Neuronal stem cell (in vitro differentiated cells): ENCODE measurements at regions not wholly inside any gene's neighbourhood (a gene's known extent, or its start where the extent isn't known, plus 50 kb on each side); places are given as distances from the start of the nearest gene placed in this dataset.

ENCODE experiments used
- DNase-seq: peaks from one replicate; pipeline ENCODE4 v3.0.0-alpha.2; 2013; ENCODE audit warnings: low spot score
- H2AFZ ChIP-seq: one replicate; pipeline ENCODE4 v1.6.1; 2013; ENCODE audit warnings: mild to moderate bottlenecking, low read length, inconsistent platforms
- H2AK5ac ChIP-seq: 2 replicates; pipeline ENCODE4 v1.6.1; 2013; ENCODE audit warnings: low read depth, mild to moderate bottlenecking, inconsistent platforms, low read length, moderate library complexity, mixed read lengths
- H2BK120ac ChIP-seq: 2 replicates; pipeline ENCODE4 v1.6.1; 2013; ENCODE audit warnings: low read depth, mild to moderate bottlenecking, inconsistent platforms, low read length, moderate library complexity, mixed read lengths
- H2BK12ac ChIP-seq: one replicate; pipeline ENCODE4 v1.6.1; 2013; ENCODE audit warnings: low read length, inconsistent platforms
- H2BK15ac ChIP-seq: 2 replicates; pipeline ENCODE4 v1.6.1; 2013; ENCODE audit warnings: mild to moderate bottlenecking, low read length, inconsistent platforms, mixed read lengths
- H2BK5ac ChIP-seq: one replicate; pipeline ENCODE4 v1.6.1; 2013; ENCODE audit warnings: inconsistent platforms, mild to moderate bottlenecking, low read length, moderate library complexity
- H3K14ac ChIP-seq: one replicate; pipeline ENCODE4 v1.6.1; 2013; ENCODE audit warnings: low read length, inconsistent platforms
- H3K18ac ChIP-seq: 2 replicates; pipeline ENCODE4 v1.6.1; 2013; ENCODE audit warnings: low read length, inconsistent platforms
- H3K23ac ChIP-seq: 2 replicates; pipeline ENCODE4 v1.6.1; 2013; ENCODE audit warnings: low read depth, mild to moderate bottlenecking, mixed read lengths, low read length, inconsistent platforms; ENCODE audit not compliant: poor library complexity
- H3K27ac ChIP-seq: replicated peaks from 3 replicates; pipeline ENCODE4 v1.5.1; 2013; ENCODE audit warnings: low read length, inconsistent platforms
- H3K27me3 ChIP-seq, 3 experiments: 2 replicates each; pipeline ENCODE4 v1.6.1; 2013; ENCODE audit warnings: low read length in 3 of 3, mild to moderate bottlenecking in 2 of 3, inconsistent platforms in 1 of 3, low read depth in 1 of 3, mixed read lengths in 1 of 3, moderate library complexity in 1 of 3; ENCODE audit not compliant: control insufficient read depth in 3 of 3, insufficient read depth in 3 of 3
- H3K36me3 ChIP-seq, 2 donors: replicated peaks in 1 of 2; 2 replicates each; pipeline ENCODE4 v1.6.1; 2013; ENCODE audit warnings: low read length in 2 of 2; ENCODE audit not compliant: control insufficient read depth in 2 of 2, insufficient read depth in 2 of 2
- H3K4ac ChIP-seq: 2 replicates; pipeline ENCODE4 v1.6.1; 2013; ENCODE audit warnings: inconsistent platforms, mild to moderate bottlenecking, low read length, moderate library complexity
- H3K4me1 ChIP-seq, 2 donors: 1 replicate in 1 of 2; 2 replicates in 1 of 2; pipeline ENCODE4 v1.6.1; 2013; ENCODE audit warnings: low read length in 2 of 2, low read depth in 1 of 2; ENCODE audit not compliant: control insufficient read depth in 2 of 2, insufficient read depth in 1 of 2
- H3K4me2 ChIP-seq: one replicate; pipeline ENCODE4 v1.6.1; 2013; ENCODE audit warnings: mild to moderate bottlenecking, low read length, inconsistent platforms; ENCODE audit not compliant: insufficient read depth, poor library complexity, severe bottlenecking
- H3K4me3 ChIP-seq, 2 donors: 2 replicates each; pipeline ENCODE4 v1.5.1; 2013; ENCODE audit warnings: low read length in 2 of 2, mild to moderate bottlenecking in 2 of 2, inconsistent platforms in 1 of 2, moderate library complexity in 1 of 2
- H3K79me1 ChIP-seq: one replicate; pipeline ENCODE4 v1.6.1; 2013; ENCODE audit warnings: low read depth, mild to moderate bottlenecking, inconsistent platforms, low read length, moderate library complexity
- H3K9ac ChIP-seq: one replicate; pipeline ENCODE4 v1.6.1; 2013; ENCODE audit warnings: mild to moderate bottlenecking, low read depth, low read length, inconsistent platforms; ENCODE audit not compliant: poor library complexity
- H3K9me3 ChIP-seq, 2 donors: replicated peaks in 1 of 2; 2 replicates each; pipeline versions ENCODE3 to v1.6.1; 2013; ENCODE audit warnings: low read length in 2 of 2, mild to moderate bottlenecking in 2 of 2, inconsistent platforms in 1 of 2, low read depth in 1 of 2, mixed read lengths in 1 of 2, moderate library complexity in 1 of 2; ENCODE audit not compliant: control insufficient read depth in 2 of 2, insufficient read depth in 1 of 2
- H4K8ac ChIP-seq: one replicate; pipeline ENCODE4 v1.6.1; 2013; ENCODE audit warnings: low read depth, mild to moderate bottlenecking, inconsistent platforms, low read length, moderate library complexity
- H4K91ac ChIP-seq: one replicate; pipeline ENCODE4 v1.6.1; 2013; ENCODE audit warnings: low read length, low read depth, mild to moderate bottlenecking, inconsistent platforms; ENCODE audit not compliant: poor library complexity
- WGBS, 2 donors: extraction: QIAGEN DNeasy Blood & Tissue Kit; methylation state at CpG; one replicate each; pipeline ENCODE4 v1.1.7; 2013; ENCODE audit warnings: missing lambda C conversion rate in 2 of 2, mixed read lengths in 1 of 2; ENCODE audit not compliant: insufficient read length in 2 of 2, insufficient replicate concordance in 1 of 2; ENCODE audit errors: extremely low coverage in 2 of 2; 5-methylcytosine and 5-hydroxymethylcytosine counted together

DNA sequence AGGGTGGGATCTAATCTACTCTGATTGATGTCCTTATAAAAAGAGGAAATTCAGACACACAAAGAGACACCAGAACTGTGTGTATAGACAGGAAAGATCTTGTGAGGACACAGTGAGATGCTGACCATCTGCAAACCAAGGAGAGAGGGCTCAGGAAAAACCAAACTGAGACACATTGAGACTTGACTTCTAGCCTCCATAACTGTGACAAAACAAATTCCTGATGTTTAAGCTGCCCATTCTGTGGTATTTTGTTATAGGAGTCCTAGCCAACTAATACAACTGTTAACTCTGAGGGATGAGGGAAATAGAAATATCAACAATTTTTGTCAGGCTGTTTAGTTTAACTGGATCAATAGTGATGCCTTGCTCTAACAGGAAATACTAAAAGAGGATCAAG lies 93.4 kb upstream of the COL3A1 start:
- no peaks in the 10 kb centered on the region for H3K27me3 ChIP-seq
- no peak for DNase-seq
- no peak overlapping the region for H2BK12ac ChIP-seq
- no peak overlapping the region for H2BK15ac ChIP-seq
- no peak overlapping the region for H2AK5ac ChIP-seq
- no peak overlapping the region for H2AFZ ChIP-seq
- H3K4me1 ChIP-seq = no peaks in the 10 kb centered on the region
- no peak overlapping the region for H3K4me2 ChIP-seq
- no peak overlapping the region for H4K91ac ChIP-seq
- H3K36me3 ChIP-seq = no peaks in the 10 kb centered on the region
- H3K9ac ChIP-seq = no peak overlapping the region
- no peak overlapping the region for H3K14ac ChIP-seq
- no peak overlapping the region for H3K4ac ChIP-seq
- no peak overlapping the region for H3K4me3 ChIP-seq
- no peak overlapping the region for H3K18ac ChIP-seq
- H3K23ac ChIP-seq = no peak overlapping the region
- no peak overlapping the region for H2BK120ac ChIP-seq
- no peak overlapping the region for H3K27ac ChIP-seq
- no peaks in the 10 kb centered on the region for H3K9me3 ChIP-seq
- no peak overlapping the region for H4K8ac ChIP-seq
- no peak overlapping the region for H2BK5ac ChIP-seq
- H3K79me1 ChIP-seq = no peaks in the 10 kb centered on the region

DNA sequence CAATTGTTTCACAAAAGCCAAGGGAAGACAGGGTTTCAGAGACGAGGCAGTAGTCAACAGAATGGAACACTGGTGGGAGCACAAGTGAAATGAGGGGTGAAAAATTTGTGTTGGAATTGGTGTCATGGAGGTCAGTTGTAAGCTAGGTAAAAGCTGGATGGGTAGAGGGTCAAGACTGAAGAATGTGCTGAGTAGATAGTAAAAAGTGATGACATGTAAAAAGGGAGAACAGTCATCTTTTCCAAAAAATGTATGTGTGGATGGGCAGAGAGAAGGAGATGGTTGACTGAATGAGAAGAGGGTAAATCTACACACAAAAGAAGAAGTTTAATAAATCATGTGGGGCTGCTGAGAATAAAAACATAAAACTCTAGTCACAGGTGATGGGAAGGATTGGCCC lies 92.7 kb upstream of the COL3A1 start:
- no peaks in the 10 kb centered on the region for H3K4me1 ChIP-seq
- no peak overlapping the region for H3K27ac ChIP-seq
- H3K23ac ChIP-seq = no peak overlapping the region
- H3K9ac ChIP-seq = no peak overlapping the region
- H3K4me3 ChIP-seq = no peak overlapping the region
- no peak overlapping the region for H3K4me2 ChIP-seq
- no CpG with 5 or more reads among the region's 1 CpG for WGBS, 2 donors
- H3K27me3 ChIP-seq = no peaks in the 10 kb centered on the region
- no peak overlapping the region for H2AK5ac ChIP-seq
- H4K8ac ChIP-seq = no peak overlapping the region
- no peak overlapping the region for H3K4ac ChIP-seq
- no peak overlapping the region for H2BK12ac ChIP-seq
- no peak overlapping the region for H2BK120ac ChIP-seq
- no peak overlapping the region for H3K18ac ChIP-seq
- no peak overlapping the region for H4K91ac ChIP-seq
- no peaks in the 10 kb centered on the region for H3K79me1 ChIP-seq
- H2AFZ ChIP-seq = no peak overlapping the region
- DNase-seq = no peak
- H2BK15ac ChIP-seq = no peak overlapping the region
- H3K14ac ChIP-seq = no peak overlapping the region
- H2BK5ac ChIP-seq = no peak overlapping the region
- no peaks in the 10 kb centered on the region for H3K9me3 ChIP-seq
- no peaks in the 10 kb centered on the region for H3K36me3 ChIP-seq

DNA sequence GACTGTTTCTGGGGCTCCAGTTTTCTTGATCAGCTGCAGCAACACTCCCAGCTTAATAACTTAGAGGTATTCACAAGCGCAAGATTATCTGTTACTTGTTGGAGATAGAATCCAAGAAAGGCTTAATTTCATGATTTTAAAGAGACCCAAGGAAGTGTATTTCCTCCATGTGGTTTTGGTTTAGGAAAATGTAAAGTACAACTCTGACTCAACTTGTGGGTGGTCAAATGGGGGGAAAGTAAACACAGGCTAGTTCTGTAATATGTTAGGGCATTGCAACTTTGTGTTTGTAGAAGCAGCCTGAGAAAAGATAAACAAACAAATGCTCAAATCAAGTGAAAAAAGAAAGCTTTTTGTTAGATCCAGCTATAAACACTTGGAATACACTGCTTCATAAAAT lies 90.1 kb upstream of the COL3A1 start:
- Histone ChIP-seq H3K36me3 (no peaks in the 10 kb centered on the region), H3K79me1 (no peaks in the 10 kb centered on the region), H3K4ac (no peak overlapping the region), H3K4me1 (no peaks in the 10 kb centered on the region), H3K18ac (no peak overlapping the region), H3K14ac (no peak overlapping the region), H3K27ac (no peak overlapping the region), H3K9me3 (no peaks in the 10 kb centered on the region), H4K91ac (no peak overlapping the region), H3K23ac (no peak overlapping the region), H3K4me3 (no peak overlapping the region), H2AFZ (peak overlapping the region; percentile 43), H2BK12ac (no peak overlapping the region), H3K9ac (no peak overlapping the region), H2BK15ac (no peak overlapping the region), H2BK120ac (no peak overlapping the region), H2BK5ac (no peak overlapping the region), H3K27me3 (no peaks in the 10 kb centered on the region), H4K8ac (no peak overlapping the region), H3K4me2 (no peak overlapping the region), H2AK5ac (no peak overlapping the region)
- WGBS, 2 donors = no CpG with 5 or more reads among the region's 1 CpG
- no peak for DNase-seq

DNA sequence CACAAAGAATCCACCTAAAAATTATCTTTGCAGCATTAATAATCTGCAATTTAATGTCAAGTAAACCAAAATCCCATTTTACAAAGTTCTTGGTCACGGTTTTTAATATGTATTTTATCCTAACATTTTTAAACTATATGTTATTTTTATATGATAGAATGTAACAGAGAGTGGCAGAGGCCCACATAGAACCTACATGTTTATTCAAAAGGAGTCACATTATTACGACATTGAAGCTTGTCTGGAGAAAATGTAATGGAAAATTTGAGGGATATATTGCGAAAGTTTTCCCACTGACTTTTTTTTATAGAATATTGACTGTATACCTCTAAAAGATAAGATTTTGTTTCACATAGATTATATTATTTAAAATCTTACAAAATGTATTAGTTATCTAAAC lies 89.7 kb upstream of the COL3A1 start:
- Histone ChIP-seq H3K14ac (no peak overlapping the region), H3K9ac (no peak overlapping the region), H3K9me3 (no peaks in the 10 kb centered on the region), H2AK5ac (no peak overlapping the region), H2BK12ac (no peak overlapping the region), H3K4me3 (no peak overlapping the region), H3K23ac (no peak overlapping the region), H3K4ac (no peak overlapping the region), H2AFZ (no peak overlapping the region), H3K4me2 (no peak overlapping the region), H3K4me1 (no peaks in the 10 kb centered on the region), H3K79me1 (no peaks in the 10 kb centered on the region), H4K91ac (no peak overlapping the region), H3K36me3 (no peaks in the 10 kb centered on the region), H2BK5ac (no peak overlapping the region), H3K27ac (no peak overlapping the region), H2BK120ac (no peak overlapping the region), H2BK15ac (no peak overlapping the region), H4K8ac (no peak overlapping the region), H3K27me3 (no peaks in the 10 kb centered on the region), H3K18ac (no peak overlapping the region)
- no CpG with 5 or more reads among the region's 3 CpGs for WGBS, 2 donors
- DNase-seq = no peak
